T-cell (primary cell): ENCODE measurements at regions not wholly inside any gene's neighbourhood (a gene's known extent, or its start where the extent isn't known, plus 50 kb on each side); places are given as distances from the start of the nearest gene placed in this dataset.
"Not testable (repeated sequence)": the region's sequence is repeated elsewhere in the genome, so short reads cannot be mapped to it uniquely, and the experiment has no call there.

Experiments
- ATAC-seq, 4 experiments: fragments of 200-7000 bp in 3 of 4; fragments of 150-1000 bp in 1 of 4; cut with Tn5 transposase; replicated peaks in 1 of 4; 1 replicate in 3 of 4; 2 replicates in 1 of 4; pipeline ENCODE4 v1.10.0; 2021; ENCODE audit warnings: moderate library complexity in 3 of 4, mild to moderate bottlenecking in 2 of 4, moderate number of reproducible peaks in 1 of 4
- CTCF ChIA-PET, 2 donors: fragments of 300-600 bp; sonication (Branson Sonifier 250); formaldehyde crosslinking; loops; one replicate each; lab custom pipeline; 2022; ENCODE audit warnings: antibody characterized with exemption in 2 of 2; lab: Charles Lee
- POLR2A ChIA-PET, 2 donors: fragments of 300-600 bp; sonication (Branson Sonifier 250); formaldehyde crosslinking; loops; one replicate each; lab custom pipeline; 2022; ENCODE audit warnings: antibody characterized with exemption in 2 of 2; lab: Charles Lee
- DNase-seq, 35 experiments: peaks; one replicate each; pipeline versions ENCODE4 v3.0.0 to v3.0.0-alpha.2; 2013 to 2023
- H3K27ac ChIP-seq: one replicate; pipeline ENCODE4 v1.5.1; 2013; ENCODE audit warnings: low read length
- H3K27me3 ChIP-seq, 2 experiments: replicated peaks in 1 of 2; 1 replicate in 1 of 2; 2 replicates in 1 of 2; pipeline versions ENCODE4 v1.6.1 to v1.7.0; 2013; ENCODE audit warnings: low read length in 1 of 2, mixed read lengths in 1 of 2; ENCODE audit not compliant: control insufficient read depth in 2 of 2, insufficient read depth in 2 of 2; ENCODE audit errors: extremely low read depth in 1 of 2
- H3K36me3 ChIP-seq, 2 donors: 1 replicate in 1 of 2; 2 replicates in 1 of 2; pipeline versions ENCODE4 v1.6.1 to v1.7.0; 2013; ENCODE audit warnings: low read length in 1 of 2; ENCODE audit not compliant: control insufficient read depth in 2 of 2, insufficient read depth in 1 of 2; ENCODE audit errors: extremely low read depth in 1 of 2
- H3K4me1 ChIP-seq, 2 experiments: 1 replicate in 1 of 2; 2 replicates in 1 of 2; pipeline versions ENCODE4 v1.6.1 to v1.7.0; 2013; ENCODE audit warnings: low read length in 2 of 2, mixed read lengths in 1 of 2; ENCODE audit not compliant: insufficient read depth in 2 of 2, control insufficient read depth in 1 of 2; ENCODE audit errors: extremely low read depth in 1 of 2
- H3K4me3 ChIP-seq, 2 donors: 1 replicate in 1 of 2; 2 replicates in 1 of 2; pipeline versions ENCODE4 v1.5.1 to v1.7.0; 2013; ENCODE audit warnings: mild to moderate bottlenecking in 2 of 2, low read length in 1 of 2, moderate library complexity in 1 of 2; ENCODE audit not compliant: control insufficient read depth in 1 of 2; ENCODE audit errors: extremely low read depth in 1 of 2
- H3K9me3 ChIP-seq: 2 replicates; pipeline ENCODE4 v1.7.0; 2013
- H3K27ac Mint-ChIP-seq, 2 donors: one replicate each; pipeline ENCODE4 v1.8.0; 2020 to 2021; ENCODE audit warnings: mild to moderate bottlenecking in 2 of 2, mixed read lengths in 2 of 2
- H3K27me3 Mint-ChIP-seq, 2 donors: one replicate each; pipeline ENCODE4 v1.8.0; 2021 to 2022; ENCODE audit warnings: mixed read lengths in 2 of 2
- H3K36me3 Mint-ChIP-seq: one replicate; pipeline ENCODE4 v1.8.0; 2021; ENCODE audit warnings: mixed read lengths
- H3K4me1 Mint-ChIP-seq, 3 donors: one replicate each; pipeline ENCODE4 v1.8.0; 2020 to 2022; ENCODE audit warnings: mixed read lengths in 3 of 3, mild to moderate bottlenecking in 1 of 3
- H3K4me3 Mint-ChIP-seq, 3 donors: one replicate each; pipeline ENCODE4 v1.8.0; 2020 to 2022; ENCODE audit warnings: mild to moderate bottlenecking in 3 of 3, mixed read lengths in 3 of 3, moderate library complexity in 3 of 3
- H3K9me3 Mint-ChIP-seq, 3 donors: one replicate each; pipeline ENCODE4 v1.8.0; 2020 to 2022; ENCODE audit warnings: mixed read lengths in 3 of 3
- WGBS: methylation state at CpG from one replicate; pipeline ENCODE4 v1.1.5; 2013; ENCODE audit warnings: missing lambda C conversion rate; ENCODE audit not compliant: insufficient coverage; 5-methylcytosine and 5-hydroxymethylcytosine counted together

DNA sequence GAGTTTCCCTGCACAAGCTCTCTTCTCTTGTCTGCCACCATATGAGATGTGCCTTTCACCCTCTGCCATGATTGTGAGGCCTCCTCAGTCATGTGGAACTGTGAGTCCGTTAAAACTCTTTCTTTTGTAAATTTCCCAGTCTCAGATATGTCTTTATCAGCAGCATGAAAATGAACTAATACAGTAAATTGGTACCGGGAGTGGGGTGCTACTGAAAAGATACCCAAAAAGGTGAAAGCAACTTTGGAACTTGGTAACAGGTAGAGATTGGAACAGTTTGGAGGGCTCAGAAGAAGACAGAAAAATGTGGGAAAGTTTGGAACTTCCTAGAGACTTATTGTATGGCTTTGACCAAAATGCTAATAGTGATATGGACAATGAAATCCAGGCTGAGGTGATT lies 205.6 kb downstream of the LNPK start:
- H3K27me3 ChIP-seq, H3K27ac ChIP-seq, ATAC-seq, H3K9me3 ChIP-seq, H3K4me1 Mint-ChIP-seq, H3K4me3 ChIP-seq, DNase-seq, H3K4me1 ChIP-seq, H3K36me3 ChIP-seq, H3K27me3 Mint-ChIP-seq, H3K27ac Mint-ChIP-seq, H3K4me3 Mint-ChIP-seq, CTCF ChIA-PET, H3K36me3 Mint-ChIP-seq, POLR2A ChIA-PET: not testable (repeated sequence)
- WGBS = 90% methylated on average over 2 of the region's 2 CpGs
- H3K9me3 Mint-ChIP-seq = peaks cover 10 to 21% (median 13%) of the 10 kb centered on the region in 3 donors

DNA sequence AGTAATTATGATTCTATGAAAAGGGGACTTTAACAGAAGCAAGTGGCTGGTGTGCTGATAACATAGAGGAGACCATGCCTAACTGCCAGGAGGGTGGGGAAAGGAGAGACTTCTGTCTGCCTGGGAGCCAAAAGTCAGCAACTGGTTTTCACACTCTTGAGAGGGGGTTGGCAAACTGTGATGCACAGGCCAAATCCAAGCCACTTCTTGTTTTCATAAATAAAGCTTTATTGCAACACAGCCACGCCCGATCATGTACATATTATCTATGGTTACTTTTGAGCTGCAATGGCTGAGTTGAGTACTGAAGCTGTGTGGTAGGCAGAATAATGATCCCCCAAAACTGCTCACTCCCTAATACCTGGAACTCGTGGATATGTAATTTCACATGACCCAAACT lies 208.4 kb downstream of the LNPK start:
- POLR2A ChIA-PET = no interaction called here
- H3K9me3 ChIP-seq = no peaks in the 10 kb centered on the region

DNA sequence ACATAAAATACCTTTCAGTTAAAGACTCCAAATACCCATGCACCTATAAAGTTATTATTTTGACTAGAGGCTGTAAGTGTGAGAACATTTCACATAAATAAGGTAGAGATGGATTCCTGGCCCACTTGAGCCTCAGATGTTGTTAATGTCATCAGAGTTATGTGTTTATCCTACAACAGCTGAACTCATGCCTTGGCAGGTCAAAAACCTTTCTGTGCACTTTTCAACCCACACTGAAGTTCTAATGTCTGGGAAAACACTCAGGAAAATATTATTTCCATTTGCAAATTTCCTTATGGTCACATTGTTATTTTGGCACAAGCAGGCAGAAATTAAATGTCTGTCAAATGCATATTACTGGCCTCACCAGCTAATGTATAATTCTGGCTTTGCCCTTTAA lies 209.2 kb downstream of the LNPK start:
- no peaks in the 10 kb centered on the region for H3K36me3 ChIP-seq
- H3K9me3 ChIP-seq = no peaks in the 10 kb centered on the region
- Mint-ChIP-seq H3K27ac (no peak overlapping the region), H3K36me3 (no peaks in the 10 kb centered on the region), H3K4me1 (no peaks in the 10 kb centered on the region), H3K27me3 (peaks cover 0 to 2% of the 10 kb centered on the region in 2 donors), H3K4me3 (no peak overlapping the region), H3K9me3 (peaks cover 10 to 16% (median 13%) of the 10 kb centered on the region in 3 donors)
- H3K27ac ChIP-seq = no peak overlapping the region
- ChIA-PET CTCF (no interaction called here), POLR2A (no interaction called here)
- H3K4me1 ChIP-seq = no peaks in the 10 kb centered on the region
- no peaks in the 10 kb centered on the region for H3K27me3 ChIP-seq
- DNase-seq (no peak), ATAC-seq (no peak)
- H3K4me3 ChIP-seq = no peak overlapping the region

More for the DNA sequence above, 208.4 kb downstream of the LNPK start:
- Histone ChIP-seq H3K36me3 (no peaks in the 10 kb centered on the region), H3K4me3 (no peak overlapping the region), H3K27me3 (no peaks in the 10 kb centered on the region), H3K27ac (no peak overlapping the region), H3K4me1 (no peaks in the 10 kb centered on the region)
- ATAC-seq (no peak), DNase-seq (no peak)
- Mint-ChIP-seq H3K27me3 (peaks cover 0 to under 1% of the 10 kb centered on the region in 2 donors), H3K4me1 (no peaks in the 10 kb centered on the region), H3K27ac (no peak overlapping the region), H3K9me3 (peaks cover 10 to 21% (median 13%) of the 10 kb centered on the region in 3 donors), H3K36me3 (no peaks in the 10 kb centered on the region), H3K4me3 (no peak overlapping the region)
- no CpG with 5 or more reads among the region's 3 CpGs for WGBS
- CTCF ChIA-PET = no interaction called here

DNA sequence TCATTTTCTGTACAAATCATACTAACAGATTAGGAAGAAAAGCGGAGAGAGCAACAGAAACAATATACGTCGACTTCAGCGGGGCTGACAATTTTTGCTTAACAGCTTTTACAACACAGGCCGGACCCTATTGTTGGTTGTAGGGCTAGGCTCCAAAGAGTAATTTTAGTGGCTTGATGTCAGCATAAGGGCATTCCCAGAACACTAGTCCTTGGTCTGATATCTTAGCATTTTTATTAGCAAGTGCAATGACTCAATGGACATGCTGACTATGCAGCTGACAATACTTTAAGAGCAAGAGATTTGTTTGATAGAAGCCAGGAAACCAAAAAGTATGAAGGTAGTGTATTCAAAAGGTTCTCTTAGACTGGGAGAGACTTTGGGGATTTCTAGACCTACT lies 209.9 kb downstream of the LNPK start:
- POLR2A ChIA-PET = no interaction called here

DNA sequence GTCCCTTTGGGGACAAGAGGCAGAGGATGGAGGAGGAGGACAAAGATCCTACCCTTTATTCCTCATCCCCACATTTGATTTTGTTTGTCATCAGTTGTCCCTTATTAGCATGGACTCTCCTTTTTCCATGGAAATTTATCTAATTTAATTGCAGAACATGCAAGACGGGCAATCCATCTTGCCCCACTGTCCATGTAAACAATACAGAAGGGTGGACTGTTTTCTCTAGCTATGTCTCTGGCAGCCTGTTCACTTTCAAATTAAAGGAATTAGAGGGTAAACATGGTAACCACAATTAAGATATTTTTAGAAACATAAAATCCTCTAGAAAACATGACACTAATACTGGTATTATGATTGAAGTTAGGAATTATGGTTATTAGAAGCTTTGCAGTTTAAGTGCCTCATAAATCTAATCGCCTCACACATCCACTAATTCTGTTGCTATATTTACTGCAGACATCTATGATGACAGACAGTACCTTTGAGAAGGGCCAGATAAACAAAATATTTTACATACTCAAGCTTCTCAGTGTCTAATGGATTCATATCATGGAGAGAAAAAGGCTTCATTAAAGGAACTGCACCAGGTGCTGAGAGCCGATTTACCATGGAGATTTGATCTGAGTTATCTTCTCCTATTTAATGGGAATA lies 215.5 kb downstream of the LNPK start:
- Mint-ChIP-seq H3K27ac (no peak overlapping the region), H3K4me1 (no peaks in the 10 kb centered on the region), H3K36me3 (no peaks in the 10 kb centered on the region), H3K4me3 (no peak overlapping the region), H3K9me3 (peaks cover 0 to 5% (median 0%) of the 10 kb centered on the region in 3 donors), H3K27me3 (peaks cover 2 to 16% of the 10 kb centered on the region in 2 donors)
- ChIA-PET POLR2A (no interaction called here), CTCF (no interaction called here)
- Histone ChIP-seq H3K27me3 (peaks cover 0 to 3% of the 10 kb centered on the region in 2 experiments), H3K27ac (no peak overlapping the region), H3K36me3 (no peaks in the 10 kb centered on the region), H3K4me3 (no peak overlapping the region), H3K9me3 (no peaks in the 10 kb centered on the region), H3K4me1 (no peaks in the 10 kb centered on the region)
- 88% methylated on average over 1 of the region's 3 CpGs for WGBS
- ATAC-seq = no peak
- no peak for DNase-seq

More for the DNA sequence above, 209.9 kb downstream of the LNPK start:
- Mint-ChIP-seq H3K9me3 (peaks cover 10 to 15% (median 13%) of the 10 kb centered on the region in 3 donors), H3K27ac (no peak overlapping the region), H3K4me3 (no peak overlapping the region), H3K27me3 (peaks cover 0 to 2% of the 10 kb centered on the region in 2 donors), H3K4me1 (no peaks in the 10 kb centered on the region), H3K36me3 (no peaks in the 10 kb centered on the region)
- H3K4me1 ChIP-seq = no peaks in the 10 kb centered on the region
- CTCF ChIA-PET = no interaction called here
- H3K27ac ChIP-seq = no peak overlapping the region
- no peak overlapping the region for H3K4me3 ChIP-seq
- DNase-seq = no peak
- no peaks in the 10 kb centered on the region for H3K9me3 ChIP-seq
- no peaks in the 10 kb centered on the region for H3K36me3 ChIP-seq
- no peaks in the 10 kb centered on the region for H3K27me3 ChIP-seq
- ATAC-seq = no peak
- 90% methylated on average over 2 of the region's 5 CpGs for WGBS

DNA sequence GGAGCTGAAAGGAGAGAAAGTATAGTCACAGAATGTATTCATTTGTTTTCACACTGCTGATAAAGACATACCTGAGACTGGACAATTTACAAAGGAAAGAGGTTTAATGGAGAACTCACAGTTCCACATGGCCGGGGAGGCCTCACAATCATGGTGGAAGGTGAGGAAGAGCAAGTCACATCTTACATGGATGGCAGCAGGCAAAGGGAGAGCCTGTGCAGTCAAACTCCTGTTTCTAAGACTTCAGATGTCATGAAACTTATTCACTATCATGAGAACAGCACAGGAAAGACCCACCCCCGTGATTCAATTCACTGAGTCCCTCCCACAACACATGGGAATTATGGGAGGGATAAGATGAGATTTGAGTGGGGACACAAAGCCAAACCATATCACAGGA lies 224.7 kb downstream of the LNPK start:
- H3K27me3 Mint-ChIP-seq, H3K4me3 ChIP-seq, POLR2A ChIA-PET, H3K27ac ChIP-seq, H3K9me3 ChIP-seq, H3K4me3 Mint-ChIP-seq, H3K27me3 ChIP-seq, H3K27ac Mint-ChIP-seq, H3K36me3 Mint-ChIP-seq, H3K4me1 ChIP-seq, H3K4me1 Mint-ChIP-seq, ATAC-seq, CTCF ChIA-PET, H3K36me3 ChIP-seq, DNase-seq: not testable (repeated sequence)
- 80% methylated on average over 1 of the region's 2 CpGs for WGBS
- peaks cover 0 to 13% (median 8%) of the 10 kb centered on the region in 3 donors for H3K9me3 Mint-ChIP-seq

DNA sequence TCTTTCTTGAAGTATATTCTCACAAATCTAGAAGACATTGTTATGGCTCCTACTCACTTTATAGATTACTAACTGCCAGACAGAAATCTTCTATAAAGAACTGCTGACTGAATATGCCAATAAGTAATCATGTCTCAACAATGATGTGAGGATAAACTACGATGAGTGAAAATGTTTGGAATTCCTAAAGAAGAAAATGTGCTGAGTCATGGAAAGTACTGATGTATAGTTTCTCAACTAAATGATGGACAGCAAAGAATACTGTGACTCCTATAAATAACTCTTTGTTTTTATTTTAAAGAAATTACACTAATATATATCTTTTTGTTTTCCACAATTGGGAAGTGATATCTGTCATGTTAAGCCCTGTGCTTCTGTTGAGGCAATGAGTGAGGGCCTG lies 232.9 kb downstream of the LNPK start:
- Histone ChIP-seq H3K36me3 (no peaks in the 10 kb centered on the region), H3K27me3 (peaks cover 0 to 2% of the 10 kb centered on the region in 2 experiments), H3K9me3 (no peaks in the 10 kb centered on the region), H3K4me1 (no peaks in the 10 kb centered on the region), H3K27ac (no peak overlapping the region), H3K4me3 (no peak overlapping the region)
- ATAC-seq = no peak
- Mint-ChIP-seq H3K36me3 (no peaks in the 10 kb centered on the region), H3K4me1 (no peaks in the 10 kb centered on the region), H3K27ac (no peak overlapping the region), H3K27me3 (peaks cover 2 to 4% of the 10 kb centered on the region in 2 donors), H3K9me3 (peaks cover 0 to 2% (median 0%) of the 10 kb centered on the region in 3 donors), H3K4me3 (no peak overlapping the region)
- CTCF ChIA-PET = no interaction called here
- no peak for DNase-seq
- POLR2A ChIA-PET = no interaction called here
- WGBS = no CpG with 5 or more reads among the region's 1 CpG
